ENCODE measurements at regions not wholly inside any gene's neighbourhood (a gene's known extent, or its start where the extent isn't known, plus 50 kb on each side); places are given as distances from the start of the nearest gene placed in this dataset.

GRCh38 chr21:20108976-20109540, 889.2 kb upstream of the NCAM2 start:
- Histone ChIP-seq H3K27ac (no peak overlapping the region), H3K9me3 (peaks cover 0 to 17% (median 0%) of the 10 kb centered on the region in 11 donors), H3K36me3 (no peaks in the 10 kb centered on the region), H3K4me1 (no peaks in the 10 kb centered on the region), H3K27me3 (no peaks in the 10 kb centered on the region), H3K4me3 (no peak overlapping the region)
- ATAC-seq (no peak), DNase-seq (no peak)
- intact Hi-C loops (cut with DNase I), result no loop called here
- 59 to 71% methylated on average over 2 of the region's 2 CpGs for WGBS, 2 donors
- no peak for TF ChIP-seq CTCF (IDR thresholded peaks at IDR 0.05)

- TF ChIP-seq CTCF (IDR thresholded peaks at IDR 0.05), result no peak
- no peaks in the 10 kb centered on the region for H3K36me3 ChIP-seq
- 45 to 49% methylated on average over 2 of the region's 2 CpGs for WGBS, 2 donors
- H3K9me3 ChIP-seq, result peaks cover 0 to 29% (median 0%) of the 10 kb centered on the region in 11 donors
- no peak overlapping the region for H3K4me3 ChIP-seq
- H3K27me3 ChIP-seq, result no peaks in the 10 kb centered on the region
- no peak for DNase-seq
- H3K27ac ChIP-seq, result no peak overlapping the region
- ATAC-seq, result no peak
- no peaks in the 10 kb centered on the region for H3K4me1 ChIP-seq
- intact Hi-C loops (cut with DNase I), result no loop called here
These were observed 887.8 kb upstream of the NCAM2 start for GRCh38 chr21:20110368-20110767.

GRCh38 chr21:20151741-20152140, 846.5 kb upstream of the NCAM2 start:
- intact Hi-C loops (cut with DNase I), result no loop called here
- no peak overlapping the region for H3K4me3 ChIP-seq
- peaks cover 0 to 48% (median 9%) of the 10 kb centered on the region in 11 donors for H3K9me3 ChIP-seq
- H3K27ac ChIP-seq, result no peak overlapping the region
- no peaks in the 10 kb centered on the region for H3K27me3 ChIP-seq
- WGBS, 2 donors, result 86 to 87% methylated on average over 1 of the region's 1 CpG
- no peaks in the 10 kb centered on the region for H3K36me3 ChIP-seq
- H3K4me1 ChIP-seq, result no peaks in the 10 kb centered on the region
- DNase-seq (no peak), ATAC-seq (no peak)
- no peak for TF ChIP-seq CTCF (IDR thresholded peaks at IDR 0.05)

GRCh38 chr21:20163167-20163566, 835.0 kb upstream of the NCAM2 start:
- 46% methylated on average over 4 of the region's 4 CpGs for WGBS, 2 donors
- H3K4me1 ChIP-seq, result no peaks in the 10 kb centered on the region
- no peak overlapping the region for H3K4me3 ChIP-seq
- H3K36me3 ChIP-seq, result no peaks in the 10 kb centered on the region
- TF ChIP-seq CTCF (IDR thresholded peaks at IDR 0.05), result no peak
- intact Hi-C loops (cut with DNase I), result no loop called here
- no peak overlapping the region for H3K27ac ChIP-seq
- H3K9me3 ChIP-seq, result peaks cover 0 to 17% (median 0%) of the 10 kb centered on the region in 11 donors
- no peaks in the 10 kb centered on the region for H3K27me3 ChIP-seq
- no peak for DNase-seq
- ATAC-seq, result no peak
